ENCODE measurements at regions not wholly inside any gene's neighbourhood (a gene's known extent, or its start where the extent isn't known, plus 50 kb on each side); places are given as distances from the start of the nearest gene placed in this dataset.

DNA sequence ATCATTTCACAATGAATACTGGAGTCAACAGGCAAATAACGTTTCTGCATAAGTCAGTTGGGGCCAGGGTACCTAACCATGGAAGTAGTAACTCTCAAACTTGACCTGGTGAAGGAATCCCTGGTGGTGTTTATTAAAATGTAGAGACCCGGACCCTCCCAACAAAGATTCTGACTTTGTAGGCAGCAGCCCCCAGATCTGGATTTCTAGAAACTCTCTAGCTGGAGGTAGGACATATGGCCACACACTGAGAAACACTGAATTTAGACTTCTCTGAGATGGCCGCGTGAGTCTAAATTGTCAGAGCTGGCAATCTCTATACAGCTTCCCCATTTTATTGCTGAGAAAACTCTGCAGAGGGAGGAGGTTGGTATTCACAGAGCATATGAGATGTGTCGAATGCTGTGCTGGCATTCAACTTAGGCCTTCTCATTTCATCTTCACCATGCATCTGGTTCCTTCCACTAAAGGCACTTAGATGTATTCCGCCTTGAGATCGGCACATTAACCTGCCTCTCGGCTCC is 278.1 kb downstream of the CYRIA start:
- TF ChIP-seq, protein P1, sequence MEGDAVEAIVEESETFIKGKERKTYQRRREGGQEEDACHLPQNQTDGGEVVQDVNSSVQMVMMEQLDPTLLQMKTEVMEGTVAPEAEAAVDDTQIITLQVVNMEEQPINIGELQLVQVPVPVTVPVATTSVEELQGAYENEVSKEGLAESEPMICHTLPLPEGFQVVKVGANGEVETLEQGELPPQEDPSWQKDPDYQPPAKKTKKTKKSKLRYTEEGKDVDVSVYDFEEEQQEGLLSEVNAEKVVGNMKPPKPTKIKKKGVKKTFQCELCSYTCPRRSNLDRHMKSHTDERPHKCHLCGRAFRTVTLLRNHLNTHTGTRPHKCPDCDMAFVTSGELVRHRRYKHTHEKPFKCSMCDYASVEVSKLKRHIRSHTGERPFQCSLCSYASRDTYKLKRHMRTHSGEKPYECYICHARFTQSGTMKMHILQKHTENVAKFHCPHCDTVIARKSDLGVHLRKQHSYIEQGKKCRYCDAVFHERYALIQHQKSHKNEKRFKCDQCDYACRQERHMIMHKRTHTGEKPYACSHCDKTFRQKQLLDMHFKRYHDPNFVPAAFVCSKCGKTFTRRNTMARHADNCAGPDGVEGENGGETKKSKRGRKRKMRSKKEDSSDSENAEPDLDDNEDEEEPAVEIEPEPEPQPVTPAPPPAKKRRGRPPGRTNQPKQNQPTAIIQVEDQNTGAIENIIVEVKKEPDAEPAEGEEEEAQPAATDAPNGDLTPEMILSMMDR (conservative IDR thresholded peaks at IDR 0.05; ENCODE audit: low read depth, low read length), result no peak
- TF ChIP-seq POLR2A (IDR thresholded peaks at IDR 0.05; ENCODE audit: low read depth, low read length), result no peak
- TF ChIP-seq MAFK (IDR thresholded peaks at IDR 0.05; ENCODE audit: low read depth, low read length), result no peak

Measured in IMR-90 (cell line).